ENCODE measurements at regions not wholly inside any gene's neighbourhood (a gene's known extent, or its start where the extent isn't known, plus 50 kb on each side); places are given as distances from the start of the nearest gene placed in this dataset.

DNA sequence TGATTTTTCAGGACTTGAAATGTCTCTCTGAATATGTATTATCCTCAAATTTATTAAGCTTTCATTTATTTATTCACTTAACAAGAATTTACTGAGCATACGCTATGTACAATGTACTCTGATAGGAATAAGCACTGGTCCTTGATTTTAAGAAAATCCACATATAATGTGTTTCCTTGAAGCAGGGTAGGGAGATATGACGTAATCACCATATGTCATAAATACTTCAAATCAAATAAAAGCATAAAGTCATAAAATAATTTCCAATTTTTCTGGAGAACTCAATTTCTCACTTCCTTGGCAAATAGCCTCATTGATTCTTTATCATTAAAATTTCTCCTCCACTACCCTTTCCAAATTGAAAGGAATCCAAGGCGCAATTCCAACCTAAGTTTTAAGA, 177.8 kb upstream of the GAP43 start:
- TF ChIP-seq, protein P1, sequence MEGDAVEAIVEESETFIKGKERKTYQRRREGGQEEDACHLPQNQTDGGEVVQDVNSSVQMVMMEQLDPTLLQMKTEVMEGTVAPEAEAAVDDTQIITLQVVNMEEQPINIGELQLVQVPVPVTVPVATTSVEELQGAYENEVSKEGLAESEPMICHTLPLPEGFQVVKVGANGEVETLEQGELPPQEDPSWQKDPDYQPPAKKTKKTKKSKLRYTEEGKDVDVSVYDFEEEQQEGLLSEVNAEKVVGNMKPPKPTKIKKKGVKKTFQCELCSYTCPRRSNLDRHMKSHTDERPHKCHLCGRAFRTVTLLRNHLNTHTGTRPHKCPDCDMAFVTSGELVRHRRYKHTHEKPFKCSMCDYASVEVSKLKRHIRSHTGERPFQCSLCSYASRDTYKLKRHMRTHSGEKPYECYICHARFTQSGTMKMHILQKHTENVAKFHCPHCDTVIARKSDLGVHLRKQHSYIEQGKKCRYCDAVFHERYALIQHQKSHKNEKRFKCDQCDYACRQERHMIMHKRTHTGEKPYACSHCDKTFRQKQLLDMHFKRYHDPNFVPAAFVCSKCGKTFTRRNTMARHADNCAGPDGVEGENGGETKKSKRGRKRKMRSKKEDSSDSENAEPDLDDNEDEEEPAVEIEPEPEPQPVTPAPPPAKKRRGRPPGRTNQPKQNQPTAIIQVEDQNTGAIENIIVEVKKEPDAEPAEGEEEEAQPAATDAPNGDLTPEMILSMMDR (IDR thresholded peaks at IDR 0.05) = no peak

DNA sequence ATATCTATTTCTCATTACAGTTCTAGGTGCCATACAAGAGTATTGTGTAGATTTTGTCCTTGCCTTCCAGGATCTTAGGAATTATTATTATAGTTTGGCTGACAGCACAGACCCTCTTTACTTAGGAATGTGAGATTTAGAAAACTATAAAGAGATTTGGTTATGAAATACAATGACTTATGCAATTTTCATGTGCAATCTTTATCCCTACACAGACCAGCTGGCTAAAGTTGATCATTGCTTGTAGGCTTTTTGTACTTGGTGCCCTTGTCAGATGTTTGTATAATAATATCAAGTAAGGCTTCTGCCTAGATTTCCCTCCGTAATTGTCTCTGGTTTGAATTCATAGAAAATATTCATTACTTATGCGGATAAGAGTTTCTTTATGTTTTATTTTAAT, 174.5 kb upstream of the GAP43 start:
- TF ChIP-seq, protein P1 (IDR thresholded peaks at IDR 0.05) = no peak

DNA sequence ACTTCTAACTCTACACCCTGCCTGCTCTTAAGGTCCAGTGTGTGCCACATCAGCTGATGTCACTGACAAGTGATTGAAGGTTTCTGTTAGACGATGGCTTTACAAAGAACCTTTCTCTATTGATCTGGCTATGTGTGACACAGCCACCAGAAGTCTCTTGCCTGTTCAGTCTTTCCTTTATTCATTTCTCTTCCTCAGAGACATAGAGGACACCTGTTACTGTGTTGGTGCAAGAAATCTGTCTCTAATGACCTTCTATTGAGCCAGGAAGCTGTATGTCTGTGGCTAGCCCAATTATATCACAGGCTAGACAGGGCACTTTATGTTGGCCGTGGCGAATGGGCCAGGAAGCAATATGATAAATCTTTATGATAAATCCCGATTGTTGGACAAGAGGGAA, 173.3 kb upstream of the GAP43 start:
- TF ChIP-seq, protein P1 (IDR thresholded peaks at IDR 0.05) = no peak

DNA sequence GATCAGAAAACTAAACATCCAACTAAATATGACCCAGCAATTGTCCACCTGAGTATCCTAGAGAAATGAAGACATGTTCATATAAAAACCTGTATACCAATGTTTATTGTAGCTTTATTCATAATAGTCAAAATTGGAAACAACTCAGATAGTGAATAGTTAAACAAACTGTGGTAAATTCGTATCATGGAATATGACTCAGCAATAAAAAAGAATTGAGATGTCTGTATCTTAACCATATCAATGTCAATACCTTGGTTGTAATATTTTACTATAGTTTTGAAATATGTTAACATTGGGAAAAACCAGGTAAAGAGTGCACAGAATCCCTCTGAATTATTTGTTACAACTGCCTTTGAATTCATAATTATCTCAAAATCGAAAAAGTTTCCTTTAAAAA, 159.3 kb upstream of the GAP43 start:
- TF ChIP-seq, protein P1 (IDR thresholded peaks at IDR 0.05) = no peak

DNA sequence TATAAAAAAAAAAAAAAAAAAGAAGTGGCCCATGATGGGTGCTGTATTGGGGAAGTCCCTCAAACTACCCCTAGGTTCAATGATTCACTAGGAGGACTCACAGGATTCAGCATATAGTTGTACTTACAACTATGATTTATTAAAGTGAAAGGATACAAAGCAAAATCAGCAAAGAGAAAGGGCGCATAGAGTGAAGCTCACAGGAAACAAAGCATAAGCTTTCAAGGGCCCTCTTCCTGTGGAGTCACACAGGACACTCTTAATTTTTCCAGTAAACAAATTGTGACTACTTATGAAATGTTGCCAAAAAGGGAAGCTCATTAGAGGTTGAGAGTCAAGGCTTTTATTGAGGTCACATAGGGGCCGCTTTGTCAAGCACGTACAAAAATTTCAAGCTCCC, 153.7 kb upstream of the GAP43 start:
- TF ChIP-seq, protein P1 (IDR thresholded peaks at IDR 0.05) = no peak

DNA sequence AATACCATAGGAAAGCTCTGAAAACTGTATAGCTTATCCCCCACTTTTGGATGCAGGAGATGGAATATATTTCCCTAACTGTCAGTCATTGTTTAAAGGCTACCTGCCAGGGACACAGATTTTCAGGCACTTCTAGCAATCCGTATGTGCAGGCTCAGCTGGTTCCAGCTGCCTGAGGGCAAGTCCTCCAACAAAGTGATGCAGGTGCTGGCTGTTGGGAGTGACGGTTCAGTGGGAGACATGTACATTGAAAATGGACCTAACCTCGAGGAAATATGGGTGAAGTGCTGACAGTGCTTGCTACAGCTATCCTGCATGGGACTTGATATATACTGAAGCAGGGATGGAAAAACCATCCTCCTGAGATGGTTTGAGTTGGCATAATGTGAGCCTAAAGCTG, 153.1 kb upstream of the GAP43 start:
- TF ChIP-seq, protein P1 (IDR thresholded peaks at IDR 0.05) = no peak

DNA sequence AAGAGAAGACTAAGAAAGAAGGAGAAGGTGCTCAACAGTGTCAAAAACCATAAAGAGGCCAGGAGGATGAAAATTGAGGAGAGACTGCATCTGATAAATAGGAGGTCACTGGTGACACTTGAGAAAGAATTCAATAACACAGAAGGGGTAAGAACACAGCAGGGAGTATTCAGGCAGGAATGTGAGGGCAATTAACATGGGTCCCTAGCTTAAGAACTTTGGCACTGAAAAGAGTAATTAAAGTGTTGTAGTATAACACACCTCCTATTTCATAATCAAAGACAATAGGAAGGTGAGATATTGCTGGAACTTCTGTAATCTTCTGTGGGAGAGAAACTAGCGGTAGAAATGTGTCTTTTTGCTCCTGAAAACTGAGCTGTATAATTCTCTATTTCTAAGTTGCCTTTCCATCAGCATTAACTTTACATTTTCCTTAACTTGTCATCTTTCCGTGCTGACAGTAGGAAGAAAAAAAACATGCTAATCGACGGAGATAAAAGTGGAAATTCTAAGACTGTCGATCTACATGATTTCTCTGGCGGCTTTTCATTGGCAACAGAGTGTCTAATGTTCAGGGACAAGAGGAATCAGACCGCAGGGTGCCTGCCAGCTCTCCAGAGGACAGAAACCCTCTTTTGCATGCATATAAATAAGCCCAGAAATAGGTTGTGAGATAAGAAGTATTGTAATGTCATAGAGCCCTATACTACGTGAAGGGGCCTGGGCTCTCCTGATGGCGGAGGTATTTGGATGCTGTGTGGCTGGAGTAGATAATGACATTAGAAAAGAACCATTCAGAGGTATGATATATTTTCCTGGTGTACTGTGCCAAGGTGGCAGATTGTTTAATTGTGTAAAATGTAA, 147.9 kb upstream of the GAP43 start:
- TF ChIP-seq, protein P1 (IDR thresholded peaks at IDR 0.05) = no peak
